Lung microvascular endothelial cell (primary cell): ENCODE measurements at regions not wholly inside any gene's neighbourhood (a gene's known extent, or its start where the extent isn't known, plus 50 kb on each side); places are given as distances from the start of the nearest gene placed in this dataset.
"Not testable (repeated sequence)": the region's sequence is repeated elsewhere in the genome, so short reads cannot be mapped to it uniquely, and the experiment has no call there.

ENCODE experiments used
- DNase-seq, 2 donors: peaks; one replicate each; pipeline versions ENCODE4 v3.0.0 to v3.0.0-alpha.2; 2010; ENCODE audit warnings: low read depth in 2 of 2

- DNase-seq, result no peak
These were observed 502.8 kb downstream of the AJAP1 start for GRCh38 chr1:5157175-5157574.

- DNase-seq, result no peak
These were observed 502.2 kb downstream of the AJAP1 start for GRCh38 chr1:5156416-5157120.

GRCh38 chr1:5151511-5151910 lies 497.1 kb downstream of the AJAP1 start:
- DNase-seq, result no peak

GRCh38 chr1:5150191-5150590 lies 495.8 kb downstream of the AJAP1 start:
- DNase-seq, result no peak

GRCh38 chr1:5147806-5148205 lies 493.4 kb downstream of the AJAP1 start:
- no peak for DNase-seq

GRCh38 chr1:5142389-5142788 lies 488.0 kb downstream of the AJAP1 start:
- no peak for DNase-seq

- DNase-seq, result no peak
These were observed 487.3 kb downstream of the AJAP1 start for GRCh38 chr1:5141750-5142149.

- no peak for DNase-seq
These were observed 486.6 kb downstream of the AJAP1 start for GRCh38 chr1:5140962-5141361.

- DNase-seq, result no peak
These were observed 485.7 kb downstream of the AJAP1 start for GRCh38 chr1:5140136-5140535.

- no peak for DNase-seq
These were observed 475.4 kb downstream of the AJAP1 start for GRCh38 chr1:5129746-5130355.

- no peak for DNase-seq
These were observed 470.8 kb downstream of the AJAP1 start for GRCh38 chr1:5125208-5125607.

GRCh38 chr1:5120559-5120958 lies 466.1 kb downstream of the AJAP1 start:
- DNase-seq, result no peak

GRCh38 chr1:5119366-5120234 lies 465.2 kb downstream of the AJAP1 start:
- no peak for DNase-seq

GRCh38 chr1:5118771-5119170 lies 464.4 kb downstream of the AJAP1 start:
- DNase-seq, result not testable (repeated sequence)

GRCh38 chr1:5118292-5118691 lies 463.9 kb downstream of the AJAP1 start:
- not testable (repeated sequence) for DNase-seq

GRCh38 chr1:5111581-5111980 lies 457.2 kb downstream of the AJAP1 start:
- DNase-seq, result no peak

- DNase-seq, result no peak
These were observed 456.1 kb downstream of the AJAP1 start for GRCh38 chr1:5110508-5110907.

- no peak for DNase-seq
These were observed 455.2 kb downstream of the AJAP1 start for GRCh38 chr1:5109633-5110032.

- no peak for DNase-seq
These were observed 454.3 kb downstream of the AJAP1 start for GRCh38 chr1:5108740-5109139.

- DNase-seq, result no peak
These were observed 451.3 kb downstream of the AJAP1 start for GRCh38 chr1:5105744-5106143.

- no peak for DNase-seq
These were observed 445.1 kb downstream of the AJAP1 start for GRCh38 chr1:5099558-5099957.

GRCh38 chr1:5098981-5099385 lies 444.6 kb downstream of the AJAP1 start:
- no peak for DNase-seq

GRCh38 chr1:5093042-5093441 lies 438.6 kb downstream of the AJAP1 start:
- DNase-seq, result no peak
